ENCODE measurements at regions not wholly inside any gene's neighbourhood (a gene's known extent, or its start where the extent isn't known, plus 50 kb on each side); places are given as distances from the start of the nearest gene placed in this dataset.

DNA sequence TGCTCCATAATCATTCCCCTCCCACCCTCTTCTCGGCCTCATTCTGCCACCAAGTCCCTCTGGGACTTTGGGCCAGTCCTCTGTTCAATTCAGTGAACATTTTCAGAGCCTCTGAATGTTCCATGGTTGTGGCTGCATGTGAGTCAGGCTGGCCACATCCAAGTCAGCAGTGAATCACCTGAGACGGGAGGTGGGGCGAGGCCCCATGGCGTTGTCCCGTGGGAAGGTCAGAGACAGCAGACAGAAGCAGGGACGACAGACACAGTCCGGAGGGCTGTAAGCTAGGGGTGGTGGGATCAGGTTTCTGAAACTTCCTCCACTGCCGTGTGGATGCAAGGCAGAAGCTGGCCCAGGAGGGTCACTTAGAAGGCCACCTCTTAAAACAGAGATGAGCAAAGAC is 324.8 kb downstream of the MN1 start:
- DNase-seq (ENCODE audit: low read depth): no peak

GRCh38 chr22:27477171-27477570 is 324.4 kb downstream of the MN1 start:
- no peak for DNase-seq (ENCODE audit: low read depth)

- DNase-seq (ENCODE audit: low read depth): no peak
Measured at GRCh38 chr22:27480487-27480886, 321.1 kb downstream of the MN1 start.

DNA sequence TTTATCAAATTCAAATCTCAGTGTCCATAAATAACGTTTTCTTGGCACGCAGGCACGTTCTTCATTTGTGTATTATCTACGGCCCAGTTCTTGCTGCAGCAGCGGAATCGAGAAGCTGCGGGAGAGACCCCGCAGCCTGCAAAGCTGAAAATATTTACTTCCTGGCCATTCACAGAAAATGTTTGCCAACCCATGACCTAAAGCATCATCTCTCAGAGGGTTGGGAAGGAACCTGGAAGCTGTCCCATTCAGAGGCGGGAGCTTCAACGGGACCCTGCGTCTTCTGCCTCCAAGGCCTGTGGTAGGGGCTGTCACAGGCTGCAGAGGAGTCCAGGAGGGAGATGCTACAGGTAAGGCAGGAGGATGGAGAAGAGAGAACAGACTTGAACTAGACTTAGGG is 319.2 kb downstream of the MN1 start:
- no peak for DNase-seq (ENCODE audit: low read depth)

GRCh38 chr22:27483095-27483785 is 318.3 kb downstream of the MN1 start:
- no peak for DNase-seq (ENCODE audit: low read depth)

DNA sequence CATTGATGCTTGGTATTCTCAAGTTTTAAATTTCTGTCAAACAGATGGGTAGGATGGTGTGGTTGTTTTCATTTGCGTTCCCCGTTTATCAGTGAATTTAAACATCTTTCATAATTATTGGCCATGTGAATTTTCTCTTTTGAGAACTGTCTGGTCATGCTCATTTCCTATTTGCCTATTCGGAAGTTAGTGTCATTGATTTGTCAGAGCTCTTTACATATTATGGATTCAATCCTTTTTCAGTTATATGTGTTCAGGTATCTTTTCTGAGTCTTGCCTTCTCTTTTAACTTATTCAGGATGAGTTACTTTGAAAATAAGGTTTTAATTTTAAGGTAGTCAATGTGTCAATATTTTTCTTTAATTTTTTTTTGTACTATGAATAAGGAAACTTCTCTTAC is 315.7 kb downstream of the MN1 start:
- no peak for DNase-seq (ENCODE audit: low read depth)

DNA sequence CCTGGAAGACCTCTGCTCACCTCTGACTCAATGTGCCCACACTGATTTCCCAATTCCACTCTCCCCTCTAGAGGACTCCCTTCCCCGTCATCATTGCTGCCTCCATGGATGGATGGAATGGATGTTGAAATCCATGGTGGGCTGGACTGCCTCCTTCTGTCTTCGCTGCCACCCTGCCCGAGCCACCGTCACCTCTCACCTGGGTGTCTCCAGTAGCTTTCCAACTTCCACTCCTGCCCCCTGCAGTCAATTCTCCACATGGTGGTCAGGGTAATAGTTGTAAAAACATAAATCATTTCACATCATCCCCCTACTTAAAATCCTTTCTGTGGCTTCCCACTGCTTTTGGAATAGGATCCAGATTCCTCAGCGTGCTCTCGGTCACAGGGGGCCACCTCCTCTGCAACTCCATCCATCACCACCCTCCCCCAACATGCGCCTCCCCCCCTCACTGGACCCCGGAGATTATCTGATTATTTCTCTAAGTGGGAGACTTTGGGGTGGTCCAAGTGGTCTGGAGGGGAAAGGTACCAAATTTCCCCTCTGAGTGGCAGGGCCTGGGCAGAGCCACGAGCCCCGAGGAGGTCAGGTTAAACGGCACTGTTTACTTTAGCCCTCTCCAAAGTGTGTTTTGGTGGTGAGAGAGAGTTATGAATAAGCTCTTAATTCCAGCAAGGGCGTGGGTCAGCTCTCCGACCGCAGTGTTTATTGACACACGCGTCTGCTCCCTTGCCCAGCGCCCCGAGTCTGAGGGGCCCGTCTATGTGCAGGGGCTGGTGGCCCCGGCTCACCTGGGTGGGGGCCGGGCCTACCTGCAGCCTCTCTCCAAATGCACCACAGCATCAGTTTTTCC is 313.7 kb downstream of the MN1 start:
- DNase-seq (ENCODE audit: low read depth): no peak

- no peak for DNase-seq (ENCODE audit: low read depth)
Measured at GRCh38 chr22:27488456-27489177, 312.9 kb downstream of the MN1 start.

DNA sequence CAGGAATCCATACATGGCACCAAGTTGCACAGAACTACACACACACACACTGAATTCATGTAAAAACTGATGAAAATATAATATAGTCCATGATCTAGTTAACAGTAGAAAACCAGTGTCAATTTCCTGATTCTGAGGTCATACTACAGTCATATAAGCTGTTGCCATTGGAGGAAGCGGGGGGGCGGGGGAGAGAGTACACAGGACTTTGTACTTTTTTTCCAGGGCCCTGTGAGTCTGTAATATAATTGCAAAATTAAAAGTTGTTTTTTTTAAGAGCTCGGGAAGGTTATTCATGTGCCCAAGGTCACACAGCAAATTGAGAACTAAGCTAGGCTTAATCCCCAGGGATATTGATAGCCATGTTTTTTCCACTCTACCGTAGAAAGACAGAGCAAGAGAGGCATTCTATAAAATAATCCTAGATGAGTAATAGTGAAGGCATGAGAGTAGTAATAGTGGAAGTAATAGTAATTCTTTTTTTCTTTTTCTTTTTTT is 312.3 kb downstream of the MN1 start:
- no peak for DNase-seq (ENCODE audit: low read depth)

- no peak for DNase-seq (ENCODE audit: low read depth)
Measured at GRCh38 chr22:27490080-27490479, 311.5 kb downstream of the MN1 start.

DNA sequence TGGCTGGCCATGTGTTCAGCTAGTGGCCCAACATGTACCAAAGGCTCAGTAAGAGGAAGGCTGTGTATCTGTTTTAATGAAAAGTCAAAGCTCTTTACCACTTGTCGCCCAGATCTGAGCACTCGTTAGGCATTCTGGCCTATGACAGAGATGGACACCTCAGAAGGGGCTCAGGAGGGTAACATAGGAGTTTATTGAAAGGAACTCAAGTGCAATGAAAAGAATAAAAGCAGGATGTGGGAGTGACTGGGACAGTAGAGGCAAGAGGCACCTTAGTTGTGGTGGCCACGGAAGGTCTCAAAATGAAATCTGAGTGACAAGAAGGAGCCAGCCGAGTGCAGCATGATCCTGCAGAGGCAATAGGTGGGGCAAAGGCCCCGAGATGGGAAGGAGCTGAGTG is 309.7 kb downstream of the MN1 start:
- no peak for DNase-seq (ENCODE audit: low read depth)

- DNase-seq (ENCODE audit: low read depth): no peak
Measured at GRCh38 chr22:27492566-27493201, 308.9 kb downstream of the MN1 start.

- DNase-seq (ENCODE audit: low read depth): no peak
Measured at GRCh38 chr22:27493796-27494195, 307.8 kb downstream of the MN1 start.

GRCh38 chr22:27494785-27495184 is 306.8 kb downstream of the MN1 start:
- DNase-seq (ENCODE audit: low read depth): no peak

GRCh38 chr22:27495325-27495724 is 306.2 kb downstream of the MN1 start:
- no peak for DNase-seq (ENCODE audit: low read depth)

DNA sequence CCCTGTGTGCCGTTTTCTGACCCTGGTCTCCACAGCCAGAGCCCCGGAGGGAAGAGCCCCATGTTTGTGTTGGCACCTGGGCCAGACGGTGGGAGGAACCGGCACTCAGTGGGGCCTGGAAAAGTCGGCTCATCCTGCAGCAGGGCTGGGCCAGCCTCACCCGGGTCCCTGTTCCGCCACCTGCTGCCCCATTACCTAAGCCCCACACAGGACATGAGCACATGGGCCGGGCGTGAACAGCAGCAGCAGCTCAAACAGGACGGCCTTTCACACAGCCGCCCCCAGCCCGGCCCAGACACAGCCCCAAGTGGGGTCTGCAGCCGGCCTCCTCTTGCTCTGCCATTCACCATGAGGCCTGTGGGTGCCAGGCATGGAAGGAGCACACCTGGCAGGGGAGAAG is 302.4 kb downstream of the MN1 start:
- no peak for DNase-seq (ENCODE audit: low read depth)

GRCh38 chr22:27501191-27501936 is 300.2 kb downstream of the MN1 start:
- DNase-seq (ENCODE audit: low read depth): no peak

GRCh38 chr22:27502327-27502726 is 299.2 kb downstream of the MN1 start:
- no peak for DNase-seq (ENCODE audit: low read depth)

- DNase-seq (ENCODE audit: low read depth): no peak
Measured at GRCh38 chr22:27504360-27505253, 296.9 kb downstream of the MN1 start.

- DNase-seq (ENCODE audit: low read depth): no peak
Measured at GRCh38 chr22:27507111-27507611, 294.4 kb downstream of the MN1 start.

Data from CMK (cell line).